Lower lobe of right lung (tissue), 2 donors: ENCODE measurements at regions not wholly inside any gene's neighbourhood (a gene's known extent, or its start where the extent isn't known, plus 50 kb on each side); places are given as distances from the start of the nearest gene placed in this dataset.

Experiments
- ATAC-seq, 2 donors: fragments of 200-7000 bp; cut with Tn5 transposase; one replicate each; pipeline ENCODE4 v1.9.1; 2020 to 2022; ENCODE audit warnings: mild to moderate bottlenecking in 2 of 2, moderate library complexity in 2 of 2
- DNase-seq: peaks from one replicate; pipeline ENCODE4 v3.0.0-alpha.2; 2020
- H3K27ac ChIP-seq: fragments of 200-600 bp; one replicate; pipeline ENCODE4 v1.8.0; 2022
- H3K27me3 ChIP-seq: fragments of 200-600 bp; one replicate; pipeline ENCODE4 v1.8.0; 2022; ENCODE audit warnings: low read depth
- H3K36me3 ChIP-seq: fragments of 200-600 bp; one replicate; pipeline ENCODE4 v1.8.0; 2022; ENCODE audit warnings: mild to moderate bottlenecking
- H3K4me1 ChIP-seq: fragments of 200-600 bp; one replicate; pipeline ENCODE4 v1.8.0; 2022
- H3K4me3 ChIP-seq: fragments of 200-600 bp; one replicate; pipeline ENCODE4 v1.8.0; 2022; ENCODE audit warnings: mild to moderate bottlenecking
- H3K9me3 ChIP-seq: fragments of 200-600 bp; one replicate; pipeline ENCODE4 v1.8.0; 2022
- CTCF ChIP-seq: fragments of 200-600 bp; IDR thresholded peaks from one replicate; pipeline ENCODE4 v1.8.0; 2022; ENCODE audit warnings: antibody characterized with exemption, mild to moderate bottlenecking
- intact Hi-C: fragments of 100-400 bp; cut with DNase I; formaldehyde crosslinking; loops from one replicate; pipeline ENCODE4 v1.11.0; 2022
- donor health status: DM: no; HTN: yes; CAD: no; lungs with severe emphysema.

GRCh38 chrX:150032742-150033141 lies 94.5 kb upstream of the EOLA2 start:
- ATAC-seq (peak; percentile 48 to 58), DNase-seq (no peak)
- no peak overlapping the region for H3K4me3 ChIP-seq
- no peaks in the 10 kb centered on the region for H3K4me1 ChIP-seq
- no peaks in the 10 kb centered on the region for H3K27me3 ChIP-seq
- no peaks in the 10 kb centered on the region for H3K9me3 ChIP-seq
- no peaks in the 10 kb centered on the region for H3K36me3 ChIP-seq
- no peak overlapping the region for H3K27ac ChIP-seq
- TF ChIP-seq CTCF, result no peak
- intact Hi-C loops, result no loop called here

GRCh38 chrX:150034788-150035187 lies 96.5 kb upstream of the EOLA2 start:
- no peaks in the 10 kb centered on the region for H3K9me3 ChIP-seq
- no peak for TF ChIP-seq CTCF
- no peaks in the 10 kb centered on the region for H3K36me3 ChIP-seq
- intact Hi-C loops, result no loop called here
- no peak overlapping the region for H3K4me3 ChIP-seq
- ATAC-seq (no peak), DNase-seq (no peak)
- H3K27ac ChIP-seq, result no peak overlapping the region
- no peaks in the 10 kb centered on the region for H3K27me3 ChIP-seq
- no peaks in the 10 kb centered on the region for H3K4me1 ChIP-seq

DNA sequence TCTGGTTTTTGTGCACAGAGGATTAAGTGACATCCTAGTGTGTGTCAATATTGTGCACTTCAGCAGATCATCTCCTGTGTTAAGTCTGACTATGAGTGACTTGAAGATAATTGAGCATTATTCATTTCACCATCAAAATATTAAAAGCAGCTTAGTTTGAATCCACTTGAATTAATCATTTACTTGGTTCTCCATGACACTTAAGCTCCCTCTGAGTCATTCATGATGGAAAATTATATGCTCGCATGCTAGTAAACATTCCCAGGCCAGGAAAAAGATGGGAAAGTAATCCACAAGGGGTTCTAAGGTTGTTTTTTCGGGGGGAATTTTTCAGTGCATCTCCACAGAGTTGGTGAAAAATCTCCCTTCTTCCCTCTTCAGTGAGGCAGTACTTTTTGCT lies 97.2 kb upstream of the EOLA2 start:
- no peaks in the 10 kb centered on the region for H3K9me3 ChIP-seq
- no peak for TF ChIP-seq CTCF
- DNase-seq, result no peak
- intact Hi-C loops, result no loop called here
- ATAC-seq, result no peak
- no peaks in the 10 kb centered on the region for H3K27me3 ChIP-seq
- H3K36me3 ChIP-seq, result no peaks in the 10 kb centered on the region
- H3K4me1 ChIP-seq, result no peaks in the 10 kb centered on the region
- no peak overlapping the region for H3K4me3 ChIP-seq
- no peak overlapping the region for H3K27ac ChIP-seq

DNA sequence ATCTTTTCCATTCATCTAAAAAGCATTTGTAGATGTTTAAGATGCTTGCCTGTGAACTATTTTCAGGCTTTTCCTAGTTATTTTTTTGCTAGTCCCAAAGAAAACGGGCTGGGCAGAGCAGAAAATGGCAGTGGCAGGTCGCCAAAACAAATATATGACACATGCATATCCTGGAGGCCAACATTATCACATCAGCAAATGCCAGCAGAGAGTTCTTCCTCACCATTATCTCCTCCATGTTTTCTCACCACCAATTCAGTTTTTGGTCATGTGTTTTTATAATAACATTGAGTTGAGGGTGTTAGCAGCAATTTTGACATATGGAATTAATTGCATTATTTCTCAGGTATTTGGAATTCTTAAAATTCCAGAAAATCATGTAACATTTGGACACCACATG lies 97.9 kb upstream of the EOLA2 start:
- TF ChIP-seq CTCF, result no peak
- ATAC-seq (no peak), DNase-seq (no peak)
- Histone ChIP-seq H3K4me3 (no peak overlapping the region), H3K27me3 (no peaks in the 10 kb centered on the region), H3K27ac (no peak overlapping the region), H3K4me1 (no peaks in the 10 kb centered on the region), H3K9me3 (no peaks in the 10 kb centered on the region), H3K36me3 (no peaks in the 10 kb centered on the region)
- intact Hi-C loops, result no loop called here

GRCh38 chrX:150036641-150037040 lies 98.3 kb upstream of the EOLA2 start:
- Histone ChIP-seq H3K36me3 (no peaks in the 10 kb centered on the region), H3K27me3 (no peaks in the 10 kb centered on the region), H3K27ac (no peak overlapping the region), H3K9me3 (no peaks in the 10 kb centered on the region), H3K4me1 (no peaks in the 10 kb centered on the region), H3K4me3 (no peak overlapping the region)
- no peak for TF ChIP-seq CTCF
- DNase-seq (no peak), ATAC-seq (no peak)
- intact Hi-C loops, result no loop called here

GRCh38 chrX:150037041-150037440 lies 98.8 kb upstream of the EOLA2 start:
- no peak overlapping the region for H3K4me3 ChIP-seq
- TF ChIP-seq CTCF, result no peak
- ATAC-seq (no peak), DNase-seq (no peak)
- no peaks in the 10 kb centered on the region for H3K4me1 ChIP-seq
- no peaks in the 10 kb centered on the region for H3K27me3 ChIP-seq
- intact Hi-C loops, result no loop called here
- H3K9me3 ChIP-seq, result no peaks in the 10 kb centered on the region
- H3K27ac ChIP-seq, result no peak overlapping the region
- no peaks in the 10 kb centered on the region for H3K36me3 ChIP-seq
